Endothelial cell of umbilical vein (primary cell): ENCODE measurements at regions not wholly inside any gene's neighbourhood (a gene's known extent, or its start where the extent isn't known, plus 50 kb on each side); places are given as distances from the start of the nearest gene placed in this dataset.

ENCODE experiments used
- BruUV-seq: library from RNA; stranded (reverse); fragments of 400-500 nt; replicated peaks from 2 replicates; lab custom pipeline; 2021; lab: Mats Ljungman, UMichigan
- CTCF ChIA-PET: fragments of 300-600, 350-600 bp; sonication (Branson Sonifier 250); formaldehyde crosslinking; loops from one replicate; lab custom pipeline; 2021; ENCODE audit warnings: antibody characterized with exemption, inconsistent platforms; lab: Charles Lee
- POLR2A ChIA-PET: fragments of 300-600, 350-600 bp; sonication (Branson Sonifier 250); formaldehyde crosslinking; loops from one replicate; lab custom pipeline; 2021; ENCODE audit warnings: antibody characterized with exemption, inconsistent platforms; lab: Charles Lee
- DNase-seq: peaks from one replicate; pipeline ENCODE4 v3.0.0-alpha.2; 2011; ENCODE audit warnings: low read depth, low spot score
- FAIRE-seq: peaks from 2 replicates; lab custom pipeline; 2011; peaks lifted over from hg19 to GRCh38; lab: Jason Lieb, UNC
- H2AFZ ChIP-seq: 2 replicates; pipeline ENCODE4 v1.6.0; 2012; ENCODE audit warnings: low read depth, low read length, control low read depth, inconsistent platforms
- H3K27ac ChIP-seq: 2 replicates; pipeline ENCODE4 v1.5.1; 2011; ENCODE audit warnings: low read depth, mild to moderate bottlenecking, control low read depth, low read length, moderate library complexity; ENCODE audit not compliant: insufficient read depth
- H3K27me3 ChIP-seq, 2 experiments: 2 replicates each; pipeline versions ENCODE4 v1.6.0 to v1.6.1; 2011; ENCODE audit warnings: low read length in 2 of 2, mixed read lengths in 1 of 2; ENCODE audit not compliant: control insufficient read depth in 2 of 2, insufficient read depth in 2 of 2
- H3K36me3 ChIP-seq, 2 experiments: 2 replicates in 1 of 2; 3 replicates in 1 of 2; pipeline ENCODE4 v1.5.1; 2011; ENCODE audit warnings: low read length in 2 of 2, mild to moderate bottlenecking in 1 of 2, moderate library complexity in 1 of 2; ENCODE audit not compliant: control insufficient read depth in 2 of 2, insufficient read depth in 2 of 2; ENCODE audit errors: extremely low read depth in 1 of 2
- H3K4me1 ChIP-seq: 3 replicates; pipeline ENCODE4 v1.5.1; 2011; ENCODE audit warnings: mild to moderate bottlenecking, low read length; ENCODE audit not compliant: control insufficient read depth, insufficient read depth; ENCODE audit errors: extremely low read depth
- H3K4me2 ChIP-seq: 2 replicates; pipeline ENCODE4 v1.6.1; 2011; ENCODE audit warnings: low read length, control low read depth, mixed read lengths; ENCODE audit not compliant: insufficient read depth
- H3K4me3 ChIP-seq, 3 experiments: fragments of 200-600 bp in 1 of 3; sonication (generic), shearing (Covaris generic) in 1 of 3; replicated peaks in 1 of 3; 2 replicates each; pipeline ENCODE4 v1.5.1; 2011 to 2016; ENCODE audit warnings: control low read depth in 3 of 3, low read length in 3 of 3, mild to moderate bottlenecking in 2 of 3, inconsistent platforms in 1 of 3, low read depth in 1 of 3, moderate library complexity in 1 of 3; ENCODE audit not compliant: insufficient read depth in 1 of 3
- H3K79me2 ChIP-seq: 2 replicates; pipeline ENCODE4 v1.6.0; 2012; ENCODE audit warnings: low read length, inconsistent platforms; ENCODE audit not compliant: control insufficient read depth, insufficient read depth
- H3K9ac ChIP-seq: replicated peaks from 2 replicates; pipeline ENCODE3; 2011; ENCODE audit warnings: low read length, control low read depth; ENCODE audit not compliant: insufficient read depth; ENCODE audit errors: extremely low read depth
- H3K9me1 ChIP-seq: replicated peaks from 3 replicates; pipeline ENCODE4 v1.6.0; 2011; ENCODE audit warnings: mild to moderate bottlenecking, low read length; ENCODE audit not compliant: control insufficient read depth, insufficient read depth; ENCODE audit errors: extremely low read depth
- H3K9me3 ChIP-seq: replicated peaks from 2 replicates; pipeline ENCODE4 v1.5.1; 2012; ENCODE audit warnings: low read length, inconsistent platforms; ENCODE audit not compliant: control insufficient read depth, insufficient read depth
- H4K20me1 ChIP-seq: replicated peaks from 2 replicates; pipeline ENCODE3; 2011; ENCODE audit warnings: mild to moderate bottlenecking, low read length; ENCODE audit not compliant: control insufficient read depth, insufficient read depth; ENCODE audit errors: extremely low read depth
- EZH2 ChIP-seq: IDR thresholded peaks from 2 replicates; pipeline ENCODE4 v1.6.1; 2012; ENCODE audit warnings: borderline replicate concordance, low read depth, mild to moderate bottlenecking, moderate library complexity, low read length, inconsistent platforms; ENCODE audit not compliant: severe bottlenecking
- FOS ChIP-seq: IDR thresholded peaks from 2 replicates; pipeline ENCODE4 v1.6.1; 2011; ENCODE audit warnings: mild to moderate bottlenecking, low read length, moderate library complexity, borderline replicate concordance; ENCODE audit not compliant: insufficient read depth
- GATA2 ChIP-seq: IDR thresholded peaks from 2 replicates; pipeline ENCODE4 v1.7.0; 2011; ENCODE audit warnings: low read depth, mild to moderate bottlenecking, moderate library complexity, mixed read lengths, low read length; ENCODE audit not compliant: insufficient read length, insufficient read depth
- JUN ChIP-seq: IDR thresholded peaks from 2 replicates; pipeline ENCODE4 v1.6.1; 2011; ENCODE audit warnings: borderline replicate concordance, low read depth; ENCODE audit not compliant: insufficient read length, insufficient read depth
- MYC ChIP-seq: IDR thresholded peaks from one replicate; pipeline ENCODE4 v1.6.1; 2011; ENCODE audit warnings: mild to moderate bottlenecking, low read depth, low read length
- POLR2A ChIP-seq: IDR thresholded peaks from 2 replicates; pipeline ENCODE4 v1.6.1; 2012; ENCODE audit warnings: low read depth, mild to moderate bottlenecking, control low read depth, low read length
- POLR2AphosphoS5 ChIP-seq: IDR thresholded peaks from 2 replicates; pipeline ENCODE4 v1.6.1; 2012; ENCODE audit warnings: low read depth, mild to moderate bottlenecking, control low read depth, low read length, moderate library complexity; ENCODE audit not compliant: insufficient read depth
- dilution Hi-C: fragments of 300-500 bp; cut with MboI; formaldehyde crosslinking; loops from one replicate; pipeline ENCODE4 v1.15.0; 2019; ENCODE audit warnings: low sequenced_read_pairs; ENCODE audit not compliant: extremely low pct_ligation_motif_present
- intact Hi-C: fragments of 100-400 bp; cut with micrococcal nuclease; formaldehyde crosslinking; loops from one replicate; pipeline ENCODE4 v1.10.0; 2022
- TF ChIP-seq, protein P1 (sequence below): IDR thresholded peaks from 2 replicates; pipeline ENCODE4 v1.6.1; 2011; ENCODE audit not compliant: insufficient read depth, insufficient read length
- TF ChIP-seq, protein P2 (sequence below), 2 donors: IDR thresholded peaks; 1 replicate in 1 of 2; 2 replicates in 1 of 2; pipeline ENCODE4 v1.5.1; 2011; ENCODE audit warnings: low read length in 2 of 2, mild to moderate bottlenecking in 2 of 2, moderate library complexity in 2 of 2, control low read depth in 1 of 2, inconsistent platforms in 1 of 2, low read depth in 1 of 2; ENCODE audit not compliant: insufficient read depth in 1 of 2; ENCODE audit errors: extremely low read depth in 1 of 2

DNA sequence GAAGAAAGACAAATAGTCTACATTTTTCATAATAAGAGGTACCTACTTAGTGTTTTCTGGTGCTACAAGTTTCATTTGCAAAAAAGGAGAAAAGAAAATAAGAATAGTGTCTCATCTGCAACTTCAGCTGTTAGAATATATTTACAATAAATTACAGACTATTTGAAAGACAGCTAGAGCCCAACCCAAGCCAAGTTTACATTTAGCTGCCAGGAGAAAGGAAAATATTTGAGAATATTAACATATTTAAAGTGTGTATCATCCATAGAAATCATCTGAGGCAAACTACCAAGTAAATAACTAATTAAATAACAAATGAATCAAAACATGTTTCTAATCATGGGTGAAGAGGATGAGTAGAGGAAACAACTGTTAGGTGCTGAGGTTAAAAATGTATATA lies 209.2 kb upstream of the ZSWIM2 start:
- no peak for FAIRE-seq
- no peaks in the 10 kb centered on the region for H3K9me3 ChIP-seq
- no peaks in the 10 kb centered on the region for H4K20me1 ChIP-seq
- dilution Hi-C loops (no loop called here), intact Hi-C loops (no loop called here)
- BruUV-seq, result no TSS peak
- H3K36me3 ChIP-seq, result no peaks in the 10 kb centered on the region
- no peak overlapping the region for H3K27ac ChIP-seq
- no peak for TF ChIP-seq POLR2A
- no peak for TF ChIP-seq MYC
- no peak for TF ChIP-seq FOS
- no peak for TF ChIP-seq JUN
- TF ChIP-seq POLR2AphosphoS5, result no peak
- TF ChIP-seq, protein P1, sequence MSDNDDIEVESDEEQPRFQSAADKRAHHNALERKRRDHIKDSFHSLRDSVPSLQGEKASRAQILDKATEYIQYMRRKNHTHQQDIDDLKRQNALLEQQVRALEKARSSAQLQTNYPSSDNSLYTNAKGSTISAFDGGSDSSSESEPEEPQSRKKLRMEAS, result no peak
- TF ChIP-seq GATA2, result no peak
- TF ChIP-seq, protein P2, sequence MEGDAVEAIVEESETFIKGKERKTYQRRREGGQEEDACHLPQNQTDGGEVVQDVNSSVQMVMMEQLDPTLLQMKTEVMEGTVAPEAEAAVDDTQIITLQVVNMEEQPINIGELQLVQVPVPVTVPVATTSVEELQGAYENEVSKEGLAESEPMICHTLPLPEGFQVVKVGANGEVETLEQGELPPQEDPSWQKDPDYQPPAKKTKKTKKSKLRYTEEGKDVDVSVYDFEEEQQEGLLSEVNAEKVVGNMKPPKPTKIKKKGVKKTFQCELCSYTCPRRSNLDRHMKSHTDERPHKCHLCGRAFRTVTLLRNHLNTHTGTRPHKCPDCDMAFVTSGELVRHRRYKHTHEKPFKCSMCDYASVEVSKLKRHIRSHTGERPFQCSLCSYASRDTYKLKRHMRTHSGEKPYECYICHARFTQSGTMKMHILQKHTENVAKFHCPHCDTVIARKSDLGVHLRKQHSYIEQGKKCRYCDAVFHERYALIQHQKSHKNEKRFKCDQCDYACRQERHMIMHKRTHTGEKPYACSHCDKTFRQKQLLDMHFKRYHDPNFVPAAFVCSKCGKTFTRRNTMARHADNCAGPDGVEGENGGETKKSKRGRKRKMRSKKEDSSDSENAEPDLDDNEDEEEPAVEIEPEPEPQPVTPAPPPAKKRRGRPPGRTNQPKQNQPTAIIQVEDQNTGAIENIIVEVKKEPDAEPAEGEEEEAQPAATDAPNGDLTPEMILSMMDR (IDR thresholded peaks at IDR 0.05; ENCODE audit: extremely low read depth in 1 of 2, insufficient read depth in 1 of 2, low read depth in 1 of 2, low read length in 2 of 2), result no peak
- no peak for TF ChIP-seq EZH2
- POLR2A ChIA-PET, result no interaction called here
- DNase-seq, result no peak
- no peak overlapping the region for H3K4me2 ChIP-seq
- H3K4me1 ChIP-seq, result no peaks in the 10 kb centered on the region
- CTCF ChIA-PET, result interaction anchor here (1.1 to 1.3 kb wide), 2 partner anchors 21 to 26 kb away, joined by 3 read pairs; no protein-coding TSS in a partner anchor
- H3K27me3 ChIP-seq, result no peaks in the 10 kb centered on the region
- no peak overlapping the region for H2AFZ ChIP-seq
- H3K9ac ChIP-seq, result no peak overlapping the region
- H3K79me2 ChIP-seq, result no peaks in the 10 kb centered on the region
- H3K4me3 ChIP-seq, result no peak overlapping the region
- no peaks in the 10 kb centered on the region for H3K9me1 ChIP-seq
